Smooth muscle cell of the brain vasculature (primary cell): ENCODE measurements at regions not wholly inside any gene's neighbourhood (a gene's known extent, or its start where the extent isn't known, plus 50 kb on each side); places are given as distances from the start of the nearest gene placed in this dataset.
"Not testable (repeated sequence)": the region's sequence is repeated elsewhere in the genome, so short reads cannot be mapped to it uniquely, and the experiment has no call there.

Experiments
- DNase-seq: peaks from one replicate; pipeline ENCODE4 v3.0.0-alpha.2; 2012; ENCODE audit warnings: low read depth, low spot score

GRCh38 chr7:13770305-13770704 is 219.2 kb downstream of the ETV1 start:
- DNase-seq: no peak

GRCh38 chr7:13774976-13775375 is 214.5 kb downstream of the ETV1 start:
- DNase-seq: no peak

- no peak for DNase-seq
Observed at GRCh38 chr7:13777242-13777641, 212.2 kb downstream of the ETV1 start.

- no peak for DNase-seq
Observed at GRCh38 chr7:13778967-13779366, 210.5 kb downstream of the ETV1 start.

- no peak for DNase-seq
Observed at GRCh38 chr7:13790611-13791010, 198.9 kb downstream of the ETV1 start.

GRCh38 chr7:13792208-13792607 is 197.3 kb downstream of the ETV1 start:
- no peak for DNase-seq

GRCh38 chr7:13793926-13794325 is 195.5 kb downstream of the ETV1 start:
- no peak for DNase-seq

GRCh38 chr7:13794581-13794980 is 194.9 kb downstream of the ETV1 start:
- DNase-seq: no peak

- peak; percentile 31 for DNase-seq
Observed at GRCh38 chr7:13797545-13797944, 191.9 kb downstream of the ETV1 start.

- DNase-seq: peak; percentile 20
Observed at GRCh38 chr7:13800694-13801448, 188.6 kb downstream of the ETV1 start.

- no peak for DNase-seq
Observed at GRCh38 chr7:13801669-13802068, 187.8 kb downstream of the ETV1 start.

GRCh38 chr7:13802651-13803050 is 186.8 kb downstream of the ETV1 start:
- no peak for DNase-seq

- DNase-seq: no peak
Observed at GRCh38 chr7:13803134-13803533, 186.3 kb downstream of the ETV1 start.

- not testable (repeated sequence) for DNase-seq
Observed at GRCh38 chr7:13806089-13806867, 183.2 kb downstream of the ETV1 start.

GRCh38 chr7:13817230-13817629 is 172.2 kb downstream of the ETV1 start:
- not testable (repeated sequence) for DNase-seq

- no peak for DNase-seq
Observed at GRCh38 chr7:13821152-13821787, 168.2 kb downstream of the ETV1 start.

- no peak for DNase-seq
Observed at GRCh38 chr7:13822678-13823077, 166.8 kb downstream of the ETV1 start.

GRCh38 chr7:13826752-13827151 is 162.7 kb downstream of the ETV1 start:
- no peak for DNase-seq

GRCh38 chr7:13827716-13828115 is 161.8 kb downstream of the ETV1 start:
- DNase-seq: no peak

GRCh38 chr7:13829231-13829630 is 160.2 kb downstream of the ETV1 start:
- DNase-seq: no peak

- peak; percentile 55 for DNase-seq
Observed at GRCh38 chr7:13829914-13830900, 159.3 kb downstream of the ETV1 start.
